ENCODE measurements at regions not wholly inside any gene's neighbourhood (a gene's known extent, or its start where the extent isn't known, plus 50 kb on each side); places are given as distances from the start of the nearest gene placed in this dataset.

DNA sequence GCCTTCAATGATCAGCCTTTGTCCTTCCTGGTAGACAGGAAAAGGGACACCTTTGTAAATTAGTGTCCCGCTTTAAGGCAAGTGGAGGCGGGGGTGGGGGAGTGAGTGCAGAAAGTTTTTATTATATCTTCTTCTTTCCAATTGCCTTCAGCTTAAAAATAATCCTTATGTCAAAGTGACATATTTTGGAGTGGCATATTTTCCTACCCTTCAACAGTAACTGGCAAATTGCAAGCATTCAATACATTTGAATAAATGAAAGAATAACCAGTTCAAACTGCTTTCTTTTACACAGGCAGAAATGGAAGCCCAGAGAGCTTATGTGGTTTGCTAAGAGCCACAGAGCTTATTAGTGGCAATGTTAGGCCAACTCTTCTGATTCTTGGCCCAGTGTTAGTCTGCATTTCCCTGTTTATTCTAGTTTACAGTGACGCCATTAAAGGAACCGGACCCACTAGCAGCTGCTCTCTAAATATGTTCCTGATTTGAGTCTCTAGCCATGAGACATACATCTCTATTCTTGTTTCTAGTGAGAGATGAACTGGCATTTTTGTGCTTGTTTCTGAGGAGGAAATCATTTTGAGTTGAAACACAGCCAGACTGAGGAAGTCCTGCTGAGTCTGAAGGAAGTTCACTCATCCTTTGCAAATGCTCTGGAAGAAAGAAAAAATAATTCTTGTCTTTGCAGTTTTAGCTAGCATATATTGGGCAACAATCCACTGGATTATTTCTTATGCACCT lies 468.7 kb downstream of the NOVA1 start:
- no peak for DNase-seq (ENCODE audit: low read depth)

DNA sequence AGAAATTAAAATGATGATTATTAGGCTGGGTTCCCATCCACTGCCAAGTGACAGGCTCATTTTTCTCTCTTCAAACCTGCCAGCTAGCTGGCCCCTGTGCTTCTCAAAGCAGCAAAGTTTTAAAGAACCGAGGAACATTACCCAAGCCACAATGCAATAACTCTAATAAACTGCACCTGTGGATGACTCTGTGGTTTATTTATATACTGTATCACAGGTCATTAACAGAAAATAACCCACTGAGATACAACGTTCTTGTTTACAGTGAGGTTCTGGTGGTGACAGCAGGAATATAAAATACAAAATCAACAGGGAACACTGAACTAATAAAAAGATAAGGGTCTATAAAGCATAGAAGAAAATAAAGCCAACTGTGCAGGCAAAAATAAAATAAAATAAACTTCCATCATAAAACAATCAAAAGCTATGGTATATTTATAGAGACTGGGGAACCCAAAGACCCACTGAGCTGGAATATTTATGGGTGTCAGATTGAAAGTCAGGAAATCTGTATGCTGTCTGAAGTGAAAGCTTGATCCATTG lies 472.9 kb downstream of the NOVA1 start:
- no peak for DNase-seq (ENCODE audit: low read depth)

DNA sequence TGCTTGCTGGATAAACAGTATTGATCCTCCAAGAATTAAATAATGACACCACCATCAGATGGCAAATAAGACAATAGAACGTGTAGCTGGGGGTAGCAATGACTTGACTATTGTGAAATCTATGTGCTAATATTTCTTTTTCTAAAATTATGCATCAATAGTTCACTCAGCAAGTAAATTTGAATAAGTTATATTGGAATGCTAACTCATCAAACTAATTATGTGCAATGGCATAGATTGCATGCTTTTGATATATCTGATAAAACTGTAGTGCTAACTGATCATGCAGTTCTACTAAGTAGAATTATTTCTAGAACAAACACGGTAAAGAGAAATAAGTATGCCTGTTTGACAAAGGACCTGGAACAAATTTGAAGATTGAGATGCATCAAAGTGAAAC lies 474.4 kb downstream of the NOVA1 start:
- no peak for DNase-seq (ENCODE audit: low read depth)

DNA sequence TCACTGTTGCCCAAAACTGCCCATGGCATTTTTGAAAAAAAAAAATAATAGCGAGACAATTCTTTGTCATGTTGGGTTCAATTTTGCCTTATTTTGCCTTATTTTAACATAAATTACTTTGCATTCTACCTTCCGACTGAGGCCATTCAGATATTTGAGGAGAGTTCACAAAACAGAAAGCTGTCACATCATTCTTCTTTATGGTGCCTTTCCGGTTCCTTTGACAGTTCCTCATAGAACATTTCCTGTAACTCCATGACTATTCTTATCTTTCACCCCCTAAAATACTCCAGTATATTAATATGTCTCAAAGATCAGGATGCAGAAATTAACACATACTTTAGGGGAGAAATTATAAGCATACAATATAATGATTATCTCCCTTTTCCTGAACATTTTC lies 476.7 kb downstream of the NOVA1 start:
- DNase-seq (ENCODE audit: low read depth) = no peak

DNA sequence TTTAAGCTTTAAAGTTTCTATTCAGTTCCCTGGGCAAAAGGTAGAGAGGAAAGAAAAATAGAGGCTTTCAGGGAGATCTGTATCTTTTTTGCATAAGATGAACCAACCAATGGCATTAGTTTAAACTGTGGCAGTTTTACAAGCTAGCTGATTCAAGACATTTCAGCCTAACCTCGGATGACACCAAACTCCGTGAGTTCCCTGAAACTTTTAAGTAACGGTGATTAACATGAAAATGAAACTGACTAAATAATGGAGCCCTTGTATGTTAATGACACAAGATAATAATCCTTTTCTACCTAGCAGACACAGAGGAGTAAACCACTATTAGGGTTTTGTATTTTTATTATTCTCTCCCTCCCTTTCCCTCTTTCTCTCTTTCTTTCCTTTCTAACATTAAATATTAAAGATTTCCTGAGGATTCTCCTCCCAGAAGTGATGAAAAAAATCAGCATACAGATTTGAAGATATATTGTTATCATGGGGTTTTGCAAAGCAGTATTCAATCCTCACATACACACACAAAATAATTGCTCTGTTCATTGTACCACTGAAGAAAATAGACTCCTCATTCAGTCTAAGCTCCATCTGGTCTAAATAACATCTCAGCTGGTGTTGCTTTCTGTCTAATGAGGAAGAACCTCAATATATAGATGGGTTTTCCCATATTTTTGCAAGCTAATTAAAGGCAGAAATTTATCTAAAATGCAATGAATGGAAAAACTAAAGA lies 483.8 kb downstream of the NOVA1 start:
- no peak for DNase-seq (ENCODE audit: low read depth)

DNA sequence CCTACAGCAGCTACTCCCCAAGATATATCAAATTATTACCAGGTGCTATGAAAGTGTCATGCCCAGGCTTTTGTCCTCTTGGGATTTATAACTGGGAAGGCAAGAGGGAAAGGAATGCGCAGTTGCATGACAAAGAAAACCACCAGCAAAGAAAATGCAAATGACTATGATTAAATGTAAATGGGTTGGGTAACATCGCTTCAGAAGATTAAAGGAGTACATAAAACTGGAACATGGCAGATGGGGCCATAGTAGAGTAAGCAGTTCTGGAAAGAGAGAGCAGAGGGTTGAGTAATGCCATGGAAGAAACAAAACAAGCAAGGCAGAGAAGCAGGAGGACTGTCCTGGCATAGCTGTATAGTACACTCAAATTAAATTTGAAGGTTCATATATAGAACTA lies 493.1 kb downstream of the NOVA1 start:
- DNase-seq (ENCODE audit: low read depth) = no peak

DNA sequence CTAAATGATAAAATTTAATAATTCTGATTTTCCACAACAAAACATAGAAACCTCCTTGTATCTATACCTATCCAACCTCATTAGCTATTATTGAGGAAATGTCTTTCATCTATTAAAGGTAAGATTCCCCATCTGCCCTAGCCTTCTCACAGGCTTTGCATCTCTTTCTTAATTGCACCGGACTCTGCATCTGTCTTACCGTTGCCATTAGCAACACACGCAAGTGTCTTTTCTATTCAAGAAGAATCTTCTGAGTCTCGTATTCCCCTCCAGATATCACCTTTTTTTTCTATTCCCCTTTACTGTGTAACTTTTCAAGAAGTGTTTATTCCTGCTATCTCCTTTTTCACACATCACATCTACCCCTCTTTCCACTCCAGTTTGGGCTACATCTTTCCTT lies 500.0 kb downstream of the NOVA1 start:
- no peak for DNase-seq (ENCODE audit: low read depth)

DNA sequence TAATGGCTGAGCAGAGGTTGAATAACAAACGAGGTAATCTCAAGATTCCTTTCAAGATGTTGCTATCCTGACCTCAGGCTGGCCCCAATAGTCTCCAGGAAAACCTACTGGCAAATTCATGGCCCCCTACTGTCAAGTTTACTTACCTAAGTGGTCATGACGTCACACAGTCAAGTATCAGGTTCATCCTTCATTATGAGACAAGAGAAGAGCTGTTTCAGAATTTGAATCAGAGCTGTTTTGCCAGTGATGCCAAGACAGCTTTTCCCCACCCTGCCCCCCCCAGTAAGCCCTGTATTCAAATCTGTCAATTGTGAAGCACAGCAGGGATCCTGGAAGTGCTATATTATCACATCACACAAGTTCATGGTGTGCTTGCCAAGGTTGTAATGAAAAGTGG lies 509.6 kb downstream of the NOVA1 start:
- DNase-seq (ENCODE audit: low read depth) = no peak

DNA sequence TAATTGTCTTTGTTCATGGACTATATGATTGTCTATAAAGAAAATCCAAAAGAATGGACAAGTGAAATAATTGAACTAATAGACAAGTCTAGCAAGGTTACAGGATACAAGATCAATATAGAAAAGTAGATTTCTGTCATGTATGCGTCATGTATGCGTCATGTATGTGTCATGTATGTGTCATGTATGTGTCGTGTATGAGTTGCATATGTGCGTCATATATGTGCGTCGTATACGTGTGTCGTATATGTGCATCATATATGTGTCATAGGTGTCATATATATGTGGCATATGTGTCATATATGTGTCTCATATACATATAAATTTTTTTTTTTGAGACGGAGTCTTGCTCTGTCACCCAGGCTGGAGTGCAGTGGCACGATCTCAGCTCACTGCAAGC lies 516.8 kb downstream of the NOVA1 start:
- DNase-seq (ENCODE audit: low read depth) = no peak

DNA sequence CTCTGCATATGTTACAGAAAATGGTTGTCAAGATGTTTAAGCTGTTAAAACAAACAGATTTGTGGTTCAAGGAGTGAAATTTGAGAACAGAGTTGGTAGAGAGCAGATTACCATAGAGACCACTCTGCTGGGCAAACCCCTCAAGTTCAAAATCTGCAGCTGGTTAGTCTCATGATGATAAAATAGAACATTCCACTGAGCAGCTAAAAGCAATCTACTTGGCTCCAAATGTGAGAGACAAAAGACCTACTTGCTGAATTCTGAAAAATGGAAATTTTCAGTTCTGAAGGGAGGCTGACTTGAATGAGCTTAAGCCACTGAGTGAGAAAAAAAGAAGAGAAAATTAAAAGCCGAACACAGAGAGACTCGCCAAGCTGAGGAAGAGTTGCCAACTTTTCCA lies 519.3 kb downstream of the NOVA1 start:
- DNase-seq (ENCODE audit: low read depth) = no peak

DNA sequence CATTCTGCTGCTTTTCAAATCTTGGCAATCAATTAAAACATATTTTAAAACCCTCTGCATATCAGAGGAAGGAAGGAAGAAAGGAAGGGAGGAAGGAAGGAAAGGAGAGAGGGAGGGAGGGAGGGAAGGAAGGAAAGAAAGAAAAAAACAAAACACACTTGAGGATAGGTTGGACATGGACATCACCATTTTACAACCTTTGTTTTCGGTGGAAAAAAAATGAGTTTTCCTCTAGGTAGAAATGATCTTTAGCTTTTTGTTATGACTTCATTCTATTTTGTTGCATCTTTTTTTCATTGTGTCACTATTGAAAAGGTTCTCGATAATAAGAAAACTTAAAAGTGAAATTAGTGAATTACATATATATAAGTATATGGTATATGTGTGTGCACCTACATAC lies 522.9 kb downstream of the NOVA1 start:
- no peak for DNase-seq (ENCODE audit: low read depth)

DNA sequence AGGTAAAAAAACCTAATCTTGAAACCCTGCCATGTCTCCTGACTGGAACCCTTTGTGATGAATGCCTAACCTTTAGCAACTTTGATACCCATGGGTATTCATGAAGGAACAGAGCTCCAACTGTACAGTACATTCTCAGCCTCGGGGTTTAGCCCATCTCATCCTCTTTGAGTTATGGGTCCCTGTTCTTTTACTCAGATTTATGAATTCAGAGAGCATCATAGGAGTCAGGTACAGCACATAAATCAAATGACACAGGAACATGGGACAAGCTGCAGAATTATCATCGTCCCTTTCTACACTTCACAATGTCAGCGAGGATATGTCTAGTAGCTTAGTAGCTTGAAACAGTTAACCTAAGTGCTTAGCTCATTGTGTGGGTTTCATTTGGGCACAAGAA lies 527.4 kb downstream of the NOVA1 start:
- no peak for DNase-seq (ENCODE audit: low read depth)

DNA sequence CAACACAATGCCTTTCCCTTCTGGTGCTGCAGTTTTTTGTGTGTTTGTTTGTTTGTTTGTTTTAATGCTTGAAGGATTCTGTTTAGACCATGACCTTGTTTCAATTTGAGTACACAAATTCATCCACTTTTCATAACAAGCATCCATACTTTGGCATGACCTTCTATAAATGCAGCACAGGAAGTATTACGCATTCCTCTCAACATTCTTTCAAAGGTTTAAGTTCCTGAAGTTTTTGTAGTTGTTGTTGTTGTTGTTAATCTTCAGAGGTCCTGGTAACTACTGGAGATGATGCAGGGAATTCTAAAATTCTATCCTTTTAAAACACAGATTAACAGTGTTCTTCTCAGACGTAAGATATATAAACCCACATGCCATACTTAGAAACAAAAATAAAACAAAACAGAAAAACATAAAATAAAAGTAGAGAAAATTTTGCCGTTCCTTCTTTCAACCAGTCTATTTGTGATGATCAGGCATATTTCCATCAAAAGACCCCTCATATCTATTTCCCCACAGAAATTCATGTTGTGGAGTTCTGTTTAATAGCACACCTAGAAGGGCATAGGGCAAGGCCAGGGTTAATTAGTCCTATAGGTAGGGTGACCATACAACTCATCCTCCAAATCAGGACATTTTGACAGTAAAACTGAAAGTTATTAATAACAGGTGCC lies 529.9 kb downstream of the NOVA1 start:
- DNase-seq (ENCODE audit: low read depth) = no peak

DNA sequence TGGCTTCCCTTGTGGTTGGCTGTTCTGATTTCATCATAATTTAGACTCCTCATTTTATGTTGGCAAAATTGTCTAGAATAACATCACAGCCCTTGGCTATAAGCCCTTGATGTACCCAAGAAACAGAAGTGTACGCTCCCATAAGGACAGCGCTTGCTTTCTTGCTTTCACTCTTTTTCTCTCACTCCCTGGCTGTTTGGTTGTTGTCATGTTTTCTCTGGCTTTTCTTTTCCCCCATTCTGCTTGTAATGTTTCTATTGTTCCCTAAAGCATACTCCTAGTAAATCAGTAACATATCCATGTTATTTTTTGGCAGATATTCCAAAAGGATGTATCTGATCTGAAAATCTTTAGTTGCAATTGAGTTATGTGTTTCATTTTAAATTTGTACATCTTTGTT lies 530.5 kb downstream of the NOVA1 start:
- DNase-seq (ENCODE audit: low read depth) = no peak

DNA sequence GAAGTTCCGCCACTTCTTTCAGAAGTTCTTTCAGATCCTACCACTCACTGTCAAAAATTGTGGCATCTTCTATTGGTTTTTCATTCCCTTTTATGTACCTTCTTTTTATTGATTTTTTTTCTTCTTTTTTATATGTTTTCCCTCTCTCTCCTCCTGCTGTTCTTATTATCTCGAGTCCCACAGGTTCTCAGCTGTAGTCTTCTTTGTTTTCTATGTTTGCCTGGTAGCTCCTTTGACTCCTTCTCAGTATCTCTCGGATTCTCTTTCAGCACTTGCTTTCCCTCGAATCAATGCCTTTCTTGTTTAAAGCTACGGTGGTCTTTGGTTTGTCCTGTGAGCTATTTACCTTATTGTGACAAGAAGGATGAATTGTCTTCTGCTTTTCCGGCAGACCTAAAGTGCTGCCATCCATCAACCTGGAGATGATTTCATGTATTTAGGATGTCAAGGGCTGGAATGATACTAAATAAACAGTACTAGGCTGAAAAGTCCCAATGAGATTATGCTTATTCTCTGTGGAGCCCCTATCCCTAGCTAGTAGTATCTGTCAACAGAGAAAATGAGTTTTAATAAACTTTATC lies 541.7 kb downstream of the NOVA1 start:
- DNase-seq (ENCODE audit: low read depth) = no peak

DNA sequence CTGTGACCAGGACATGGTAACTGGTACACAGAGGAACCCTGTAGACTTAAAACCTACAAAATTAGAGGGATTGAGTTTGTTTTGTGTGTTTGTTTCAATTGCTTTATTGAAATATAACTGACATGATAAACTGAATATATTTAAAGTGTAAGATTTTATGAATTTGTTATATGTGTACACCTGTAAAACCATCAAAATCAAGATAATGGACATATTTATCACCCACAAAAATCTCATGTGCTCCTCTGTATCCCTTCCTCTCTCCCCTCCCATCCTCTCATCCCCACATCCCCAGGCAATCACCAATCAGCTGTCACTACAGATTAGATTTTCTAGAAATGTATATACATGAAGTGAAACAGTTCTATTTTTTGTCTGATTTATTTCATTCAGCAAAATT lies 565.5 kb downstream of the NOVA1 start:
- DNase-seq (ENCODE audit: low read depth) = no peak

DNA sequence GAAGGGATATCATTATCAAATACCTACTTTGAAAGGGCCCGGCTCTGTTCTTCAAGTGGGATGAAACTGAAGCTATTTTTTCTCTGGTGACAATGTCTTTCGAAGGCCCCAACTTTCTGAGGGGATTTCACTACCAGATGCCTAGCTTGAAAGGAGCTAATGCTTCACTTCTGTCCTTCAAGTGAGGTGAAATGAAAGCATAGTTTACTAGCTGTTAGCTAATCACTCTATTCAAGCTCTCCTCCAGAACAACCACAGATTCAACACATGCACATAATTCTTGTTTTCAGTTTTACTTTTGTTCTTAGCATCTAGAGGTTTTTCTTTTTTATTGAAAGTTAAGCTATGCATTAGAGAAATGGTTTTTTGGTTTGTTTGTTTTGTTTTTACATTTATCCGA lies 571.4 kb downstream of the NOVA1 start:
- DNase-seq (ENCODE audit: low read depth) = no peak

DNA sequence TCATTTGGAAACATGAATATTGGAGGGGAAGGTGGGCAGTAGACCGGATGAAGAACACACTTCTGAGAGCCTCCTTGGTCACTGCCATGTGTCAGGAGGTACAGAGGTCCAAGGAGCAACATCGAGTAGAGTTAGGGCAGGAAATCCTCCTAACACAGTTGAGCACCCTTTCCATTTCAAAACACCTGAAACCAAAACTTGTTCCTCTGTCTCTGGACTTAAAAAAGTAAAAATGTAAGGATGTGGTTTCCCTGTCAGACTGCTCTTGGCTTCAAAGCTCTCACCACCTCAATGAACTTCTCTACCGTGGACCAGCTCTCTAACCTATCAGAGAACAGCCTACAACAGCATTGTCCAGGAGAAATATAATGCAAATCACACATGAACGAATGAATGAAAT lies 573.9 kb downstream of the NOVA1 start:
- no peak for DNase-seq (ENCODE audit: low read depth)

DNA sequence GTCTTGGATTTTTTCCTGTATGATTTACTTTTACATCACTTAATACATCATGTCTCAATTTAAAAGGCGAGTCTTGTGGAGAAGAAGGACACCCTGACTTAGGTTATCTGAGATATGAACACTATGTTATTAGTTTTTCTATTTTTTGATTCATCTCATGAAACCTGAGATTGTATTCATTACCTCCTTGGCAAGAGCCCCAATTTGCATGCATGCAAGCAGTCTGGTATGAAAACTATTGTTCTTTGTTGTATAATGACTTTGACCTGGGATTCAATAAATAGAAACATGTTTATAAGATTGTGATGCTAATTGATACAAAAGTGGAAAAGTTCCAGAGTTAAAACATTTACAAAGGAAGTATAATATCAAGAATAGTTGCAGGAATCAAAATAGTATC lies 576.1 kb downstream of the NOVA1 start:
- no peak for DNase-seq (ENCODE audit: low read depth)

DNA sequence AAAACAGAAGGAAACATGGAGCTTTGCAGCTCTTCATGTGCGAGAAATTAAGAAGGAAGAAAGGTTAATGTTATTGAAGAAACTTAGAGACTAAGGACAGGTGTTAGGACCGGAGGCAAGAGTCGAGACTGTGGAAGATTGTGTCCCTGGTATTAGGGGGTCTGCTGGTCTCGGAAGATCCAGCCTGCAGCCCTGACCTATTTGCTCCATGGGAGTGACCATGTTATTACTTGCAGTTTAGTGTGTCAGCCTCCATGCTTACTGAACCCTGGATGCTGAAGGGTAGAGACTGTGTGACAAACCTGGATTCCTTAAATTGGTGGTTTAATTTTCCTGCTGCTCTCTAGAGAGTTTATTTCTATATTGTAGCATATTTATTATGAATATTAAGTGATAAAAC lies 580.6 kb downstream of the NOVA1 start:
- no peak for DNase-seq (ENCODE audit: low read depth)

DNA sequence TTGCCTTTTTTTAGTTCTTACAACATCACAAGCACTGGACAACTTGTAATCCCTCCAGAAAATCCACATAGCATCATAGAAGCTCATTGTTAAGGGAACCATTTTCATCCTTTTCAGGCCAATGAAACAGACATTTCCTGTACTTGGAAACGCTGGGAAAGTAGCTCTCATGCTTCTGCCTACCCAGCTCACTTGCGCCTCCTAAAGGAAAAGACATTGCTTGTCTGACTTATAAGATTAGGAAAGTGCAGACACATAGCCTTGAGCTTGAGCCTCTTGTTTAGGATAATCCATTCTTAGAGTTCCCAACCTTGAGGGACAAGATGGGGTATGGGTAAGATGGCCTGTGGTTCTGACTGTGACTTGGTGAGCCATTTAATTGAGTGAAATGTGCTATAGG lies 589.5 kb downstream of the NOVA1 start:
- no peak for DNase-seq (ENCODE audit: low read depth)

DNA sequence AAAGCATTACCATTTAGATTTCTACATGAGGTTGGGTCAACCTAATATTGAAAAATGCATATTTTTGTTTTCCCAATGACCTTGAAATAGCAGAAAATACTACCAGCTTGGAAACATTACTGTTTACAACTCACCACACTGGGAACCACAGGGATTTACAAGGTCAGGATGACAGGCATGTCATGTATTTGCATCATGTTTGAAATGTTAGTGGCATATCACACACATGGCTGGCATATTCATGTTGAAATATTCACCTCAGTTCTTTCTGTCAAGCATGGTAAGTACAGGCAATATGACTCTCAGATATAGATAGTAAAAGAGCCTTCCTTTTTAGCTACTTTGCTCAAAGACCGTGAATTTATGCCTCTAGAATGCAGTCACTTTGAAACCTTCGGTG lies 593.5 kb downstream of the NOVA1 start:
- no peak for DNase-seq (ENCODE audit: low read depth)

DNA sequence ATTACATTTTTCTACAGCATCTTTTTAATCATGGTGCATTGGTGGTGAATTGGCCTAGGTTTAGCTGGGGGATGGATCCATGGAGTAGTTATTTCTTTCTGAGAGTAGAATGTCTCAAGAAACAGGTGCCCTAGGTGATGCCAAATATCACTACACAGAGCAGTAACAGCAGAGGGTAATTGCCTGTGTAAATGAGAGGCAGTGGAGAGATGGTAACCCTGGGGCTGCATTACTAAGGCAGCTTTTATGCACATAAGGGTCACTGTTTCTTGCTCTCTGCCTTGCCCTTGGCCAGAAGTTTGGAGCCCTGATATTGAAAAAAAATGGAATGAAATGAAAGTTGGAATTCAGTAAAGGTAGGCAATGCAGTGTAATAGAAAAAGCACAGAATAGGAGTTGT lies 604.0 kb downstream of the NOVA1 start:
- no peak for DNase-seq (ENCODE audit: low read depth)
